GM12864 (cell line): ENCODE measurements at regions not wholly inside any gene's neighbourhood (a gene's known extent, or its start where the extent isn't known, plus 50 kb on each side); places are given as distances from the start of the nearest gene placed in this dataset.

Experiments used
- DNase-seq: peaks from one replicate; pipeline ENCODE4 v3.0.0-alpha.2; 2011; ENCODE audit warnings: low read depth
- H3K4me3 ChIP-seq: 2 replicates; pipeline ENCODE4 v1.5.1; 2011; ENCODE audit warnings: mild to moderate bottlenecking, low read depth, low read length, control low read depth
- TF ChIP-seq, protein P1 (sequence below): IDR thresholded peaks from 2 replicates; pipeline ENCODE4 v1.5.1; 2011; ENCODE audit warnings: low read depth, mild to moderate bottlenecking, moderate library complexity, low read length, control low read depth, inconsistent platforms; ENCODE audit errors: missing control alignments

DNA sequence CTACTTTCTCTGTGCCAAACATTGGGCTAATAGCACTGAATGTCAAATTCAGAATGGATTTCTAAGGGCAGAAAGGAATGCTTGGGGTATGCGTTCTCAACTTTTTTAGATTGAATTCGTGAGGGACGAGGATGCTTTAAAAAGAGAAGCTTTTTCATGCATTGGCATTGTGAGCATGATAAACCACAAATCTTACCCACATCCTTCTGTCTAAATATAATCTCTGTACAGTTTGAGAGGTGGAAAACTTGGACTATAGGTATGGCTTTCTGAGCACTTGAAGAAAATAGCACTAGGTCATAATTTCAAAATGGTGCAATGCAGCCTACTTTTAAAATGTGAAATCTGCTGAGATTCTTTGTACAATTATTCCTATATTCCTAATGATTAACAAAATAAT lies 71.4 kb upstream of the HHIP start:
- no peak overlapping the region for H3K4me3 ChIP-seq
- DNase-seq, result no peak
- TF ChIP-seq, protein P1, sequence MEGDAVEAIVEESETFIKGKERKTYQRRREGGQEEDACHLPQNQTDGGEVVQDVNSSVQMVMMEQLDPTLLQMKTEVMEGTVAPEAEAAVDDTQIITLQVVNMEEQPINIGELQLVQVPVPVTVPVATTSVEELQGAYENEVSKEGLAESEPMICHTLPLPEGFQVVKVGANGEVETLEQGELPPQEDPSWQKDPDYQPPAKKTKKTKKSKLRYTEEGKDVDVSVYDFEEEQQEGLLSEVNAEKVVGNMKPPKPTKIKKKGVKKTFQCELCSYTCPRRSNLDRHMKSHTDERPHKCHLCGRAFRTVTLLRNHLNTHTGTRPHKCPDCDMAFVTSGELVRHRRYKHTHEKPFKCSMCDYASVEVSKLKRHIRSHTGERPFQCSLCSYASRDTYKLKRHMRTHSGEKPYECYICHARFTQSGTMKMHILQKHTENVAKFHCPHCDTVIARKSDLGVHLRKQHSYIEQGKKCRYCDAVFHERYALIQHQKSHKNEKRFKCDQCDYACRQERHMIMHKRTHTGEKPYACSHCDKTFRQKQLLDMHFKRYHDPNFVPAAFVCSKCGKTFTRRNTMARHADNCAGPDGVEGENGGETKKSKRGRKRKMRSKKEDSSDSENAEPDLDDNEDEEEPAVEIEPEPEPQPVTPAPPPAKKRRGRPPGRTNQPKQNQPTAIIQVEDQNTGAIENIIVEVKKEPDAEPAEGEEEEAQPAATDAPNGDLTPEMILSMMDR, result no peak

DNA sequence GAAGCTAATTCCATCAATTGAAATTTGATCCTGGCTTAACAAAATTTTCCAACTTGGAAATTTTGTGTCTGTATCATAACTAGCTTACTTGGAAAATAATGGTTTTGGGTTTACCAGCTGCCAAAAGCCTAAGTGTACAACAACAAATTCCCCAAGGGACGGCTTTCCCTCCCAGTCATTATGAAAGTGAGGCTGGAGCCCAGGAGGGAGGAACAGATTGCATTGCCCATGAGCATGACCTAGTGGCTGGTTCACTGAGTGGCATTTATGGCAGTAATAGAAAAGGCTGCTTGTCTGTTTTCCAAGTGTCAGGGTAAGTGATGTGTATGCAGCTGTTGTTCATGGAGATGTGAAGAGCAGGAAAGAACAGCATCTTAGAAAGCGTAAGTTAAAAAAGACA lies 70.8 kb upstream of the HHIP start:
- DNase-seq, result no peak
- no peak overlapping the region for H3K4me3 ChIP-seq
- TF ChIP-seq, protein P1, result peak; percentile 37

DNA sequence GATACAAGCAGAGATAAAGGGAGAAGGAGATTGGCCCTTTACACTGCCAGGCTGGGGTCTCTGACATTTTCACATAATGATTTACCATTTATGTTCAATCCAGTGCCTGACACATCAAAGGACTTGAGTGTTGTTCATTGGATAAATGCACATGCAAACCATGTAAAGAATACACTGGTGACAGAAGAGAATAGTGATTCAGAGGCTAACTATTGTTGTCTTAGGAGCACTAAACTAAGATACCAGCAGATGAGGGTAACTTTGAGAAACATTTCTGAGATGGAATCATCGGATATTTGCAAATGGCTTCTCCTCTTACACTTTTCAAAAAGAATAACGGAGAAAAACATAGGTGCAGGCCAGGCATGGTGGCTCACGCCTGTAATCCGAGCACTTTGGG lies 67.3 kb upstream of the HHIP start:
- no peak for DNase-seq
- no peak overlapping the region for H3K4me3 ChIP-seq
- TF ChIP-seq, protein P1, result no peak

DNA sequence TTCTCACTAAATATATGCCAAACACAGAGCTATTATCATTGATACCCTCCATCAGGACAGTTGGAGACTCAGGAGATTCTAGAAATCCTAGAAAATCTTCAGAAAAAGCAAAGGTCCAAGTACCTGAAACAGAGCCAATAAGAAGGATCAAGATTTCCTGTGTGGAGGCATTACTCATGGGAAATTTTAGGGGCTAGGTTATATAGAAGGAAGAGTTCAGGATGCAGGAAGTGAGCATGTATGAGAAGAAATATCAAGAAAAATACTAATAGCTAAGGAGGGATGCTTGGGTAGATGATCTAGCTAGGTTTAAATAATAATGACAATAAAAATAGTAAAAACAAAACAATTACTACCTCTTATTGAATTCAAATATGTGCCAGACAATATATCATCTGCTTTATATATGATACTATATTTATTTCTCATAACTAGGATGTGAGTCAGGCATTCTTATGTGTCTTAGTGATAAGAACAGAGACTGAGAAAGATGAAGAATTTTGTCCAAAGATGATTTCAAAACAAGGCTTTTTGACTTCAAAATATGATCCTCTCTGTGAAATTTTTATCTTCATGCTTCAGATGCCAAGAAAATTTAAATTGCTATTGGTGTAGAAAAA lies 66.4 kb upstream of the HHIP start:
- DNase-seq, result no peak
- TF ChIP-seq, protein P1, result no peak
- H3K4me3 ChIP-seq, result no peak overlapping the region

DNA sequence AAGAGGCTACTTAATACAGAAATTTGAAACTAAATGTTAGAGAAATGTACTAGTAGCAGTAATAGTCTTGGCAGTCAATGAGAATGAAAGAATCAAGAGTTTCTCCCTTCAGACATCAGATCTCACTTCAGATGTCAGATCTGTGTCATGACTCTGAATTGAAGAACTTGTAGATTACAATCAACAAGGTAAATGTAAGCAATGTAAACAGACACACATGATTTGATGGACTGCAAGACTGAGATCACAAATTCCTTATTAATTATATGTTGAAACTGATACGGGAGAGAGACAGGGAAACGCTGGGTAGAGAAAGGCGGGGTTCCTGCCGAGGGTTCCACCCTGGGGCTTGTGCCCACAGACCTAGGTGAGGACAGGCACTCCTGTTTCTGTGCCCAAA lies 65.5 kb upstream of the HHIP start:
- DNase-seq, result no peak
- no peak overlapping the region for H3K4me3 ChIP-seq
- TF ChIP-seq, protein P1, result no peak

DNA sequence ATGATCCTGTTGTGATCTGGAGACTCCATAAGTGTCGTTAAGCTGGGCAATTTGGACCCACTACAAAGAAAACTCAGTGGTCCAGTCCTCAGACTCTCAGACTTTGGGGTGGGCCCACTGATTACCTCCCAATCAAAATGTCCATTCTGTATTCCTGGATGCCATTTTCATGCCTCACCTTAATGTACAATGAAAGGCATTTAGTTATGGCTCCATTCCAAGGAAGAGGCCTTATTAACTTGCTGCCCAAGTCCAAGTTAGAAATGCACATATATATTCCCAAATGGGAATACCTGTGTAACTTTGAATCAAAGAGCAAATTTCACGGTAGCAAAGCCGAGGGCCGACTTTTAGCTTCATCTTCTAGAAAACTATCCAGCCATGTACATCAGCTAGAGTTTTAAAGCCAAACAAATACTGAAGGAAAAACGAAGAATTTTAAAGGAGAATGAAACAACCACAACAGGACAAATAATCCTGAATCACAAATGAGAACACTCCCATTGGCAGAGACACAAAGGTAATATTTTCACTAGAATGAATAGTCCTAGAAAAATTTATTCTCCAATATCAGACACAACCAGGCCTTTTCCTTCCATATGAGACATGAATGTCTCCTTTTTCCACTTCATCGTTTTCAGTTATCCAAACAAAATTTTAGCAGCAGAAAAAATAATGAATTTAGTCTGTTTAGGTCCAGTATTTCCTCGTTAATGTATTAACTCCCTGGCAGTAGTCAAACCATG lies 63.7 kb upstream of the HHIP start:
- no peak overlapping the region for H3K4me3 ChIP-seq
- TF ChIP-seq, protein P1, result no peak
- no peak for DNase-seq

DNA sequence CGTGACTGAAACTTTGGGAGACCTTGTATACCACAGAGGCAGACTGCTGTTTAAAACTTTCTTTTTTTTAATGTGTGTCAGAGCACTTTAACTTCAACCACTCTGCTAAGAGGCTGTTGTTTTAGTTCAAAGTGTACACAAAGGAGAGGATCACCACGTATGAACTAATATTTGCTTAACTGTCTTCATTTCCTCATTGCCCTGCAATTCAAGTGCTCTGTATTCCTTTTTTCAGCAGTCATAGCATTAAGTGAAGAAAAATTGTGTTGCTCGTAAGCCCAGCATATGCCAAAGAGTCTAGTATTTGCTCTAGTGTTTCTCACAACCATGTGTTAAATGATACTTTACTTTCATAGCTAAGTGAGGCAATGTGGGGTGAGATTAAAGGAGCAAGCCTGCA lies 63.0 kb upstream of the HHIP start:
- H3K4me3 ChIP-seq, result no peak overlapping the region
- TF ChIP-seq, protein P1, result no peak
- DNase-seq, result no peak
